NCI-H226 (cell line): ENCODE measurements at regions not wholly inside any gene's neighbourhood (a gene's known extent, or its start where the extent isn't known, plus 50 kb on each side); places are given as distances from the start of the nearest gene placed in this dataset.
A peak's percentile ranks its signal among the peaks of the same experiment; 100 is the strongest.

Experiments
- DNase-seq: peaks from one replicate; pipeline ENCODE4 v3.0.0-alpha.2; 2015

DNA sequence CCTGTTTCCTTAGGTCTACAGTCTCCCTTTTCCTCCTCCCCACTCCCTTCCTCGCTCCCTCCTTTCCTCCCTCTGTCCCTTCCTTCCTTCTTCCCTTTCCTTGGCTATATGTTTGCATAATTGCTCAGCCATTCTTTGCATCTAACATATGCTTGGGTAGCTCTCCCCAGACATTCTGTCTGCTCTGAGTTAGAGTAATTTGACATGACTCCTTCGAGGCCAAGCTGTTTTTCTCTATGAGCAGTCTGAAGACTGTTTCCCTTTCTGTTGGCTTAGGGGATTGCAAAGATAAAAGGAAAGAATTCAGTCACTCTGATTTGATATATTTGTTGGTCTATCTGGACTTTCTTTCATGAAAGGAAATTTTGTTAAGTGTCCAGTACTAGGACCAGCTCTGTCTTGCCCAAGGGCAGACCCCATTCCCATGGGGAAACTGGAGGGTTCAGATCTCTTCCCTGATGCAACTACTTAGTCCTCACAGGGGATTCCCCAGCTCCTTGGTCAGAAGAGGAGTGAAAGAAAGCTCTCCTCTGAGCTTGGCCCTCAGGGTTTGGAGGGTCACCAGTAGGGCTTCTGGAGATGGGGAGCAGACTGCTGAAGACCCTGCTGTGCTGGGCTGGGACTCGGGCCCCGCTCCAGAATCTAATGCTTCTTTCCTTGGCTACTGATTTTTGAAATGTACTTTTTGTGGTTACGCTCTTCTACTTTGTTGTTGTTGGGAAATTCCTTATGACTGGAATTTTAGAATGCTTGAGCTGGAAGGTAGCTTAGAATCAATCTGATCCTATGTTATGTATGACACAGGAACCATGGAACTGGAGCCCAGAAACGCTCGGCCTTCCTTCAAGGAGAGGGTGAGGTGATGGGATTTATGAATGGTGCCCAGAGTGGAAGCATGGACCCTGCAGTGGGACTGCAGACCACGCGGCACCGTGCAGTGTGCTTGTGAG lies 63.7 kb upstream of the SLC22A23 start:
- DNase-seq: peak; percentile 24

DNA sequence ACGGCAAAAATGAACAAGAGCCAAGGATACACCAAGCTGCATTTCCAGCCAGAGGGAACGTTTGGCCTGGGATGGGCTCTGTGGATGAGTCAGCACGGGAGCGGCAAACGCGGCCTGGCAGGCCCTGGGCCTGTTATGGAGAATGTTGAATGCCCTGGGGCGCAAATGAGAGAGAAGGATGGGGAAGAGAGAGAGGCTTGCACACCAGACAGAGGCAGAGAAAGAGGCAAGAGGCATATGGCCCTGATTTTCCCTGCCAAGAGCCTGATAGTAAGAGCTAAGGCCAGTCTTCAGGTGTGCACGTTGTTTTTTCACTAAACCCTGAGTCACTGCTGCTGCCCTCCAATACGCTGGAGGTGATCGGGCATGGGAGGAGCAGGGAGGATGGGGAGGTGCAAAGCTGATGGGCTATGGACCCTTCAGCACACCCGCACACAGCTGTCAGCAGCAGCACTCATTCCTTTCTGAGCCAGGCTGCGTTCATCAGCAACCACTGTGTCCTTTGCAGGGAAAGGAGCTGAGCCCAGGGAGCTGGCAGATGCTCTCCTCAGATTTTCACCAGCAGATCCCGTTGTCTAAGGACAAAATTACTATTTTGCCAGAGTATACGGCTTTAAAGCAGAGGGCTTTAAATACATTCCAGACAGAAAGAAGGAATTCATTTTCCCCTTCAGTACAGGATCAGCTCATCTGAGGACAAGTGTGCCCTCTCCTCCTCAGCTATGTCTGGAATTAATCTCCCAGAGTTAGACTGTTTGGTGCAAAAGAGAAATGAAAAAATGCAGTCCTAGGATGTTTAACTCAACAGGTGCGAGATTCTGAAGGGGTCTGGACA lies 61.7 kb upstream of the SLC22A23 start:
- peak; percentile 96 for DNase-seq

- DNase-seq: peak; percentile 72
Measured at GRCh38 chr6:3517350-3517749, 60.5 kb upstream of the SLC22A23 start.

- DNase-seq: no peak
Measured at GRCh38 chr6:3516092-3516491, 59.2 kb upstream of the SLC22A23 start.

GRCh38 chr6:3515669-3516068 lies 58.8 kb upstream of the SLC22A23 start:
- DNase-seq: no peak

- DNase-seq: no peak
Measured at GRCh38 chr6:3513416-3513815, 56.6 kb upstream of the SLC22A23 start.

DNA sequence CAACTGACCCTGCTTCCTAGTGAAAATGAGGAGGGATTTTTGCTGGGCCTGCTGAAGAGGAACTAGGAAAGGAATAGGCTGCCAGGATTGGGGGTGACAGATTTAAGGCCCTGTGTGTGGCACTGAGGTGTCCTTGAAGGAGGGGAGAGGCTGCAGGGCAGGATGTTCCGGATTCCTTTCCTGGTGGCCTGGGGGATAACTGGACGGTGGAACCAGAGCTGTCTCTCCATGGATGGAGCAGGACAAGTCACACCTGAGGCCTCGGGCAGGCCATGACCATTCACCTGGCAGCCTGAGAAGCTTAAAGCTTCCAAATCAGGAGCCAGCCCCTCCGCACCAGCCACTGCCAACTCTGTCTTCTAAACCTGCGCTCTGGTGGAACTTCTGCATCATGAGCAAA lies 56.0 kb upstream of the SLC22A23 start:
- no peak for DNase-seq

DNA sequence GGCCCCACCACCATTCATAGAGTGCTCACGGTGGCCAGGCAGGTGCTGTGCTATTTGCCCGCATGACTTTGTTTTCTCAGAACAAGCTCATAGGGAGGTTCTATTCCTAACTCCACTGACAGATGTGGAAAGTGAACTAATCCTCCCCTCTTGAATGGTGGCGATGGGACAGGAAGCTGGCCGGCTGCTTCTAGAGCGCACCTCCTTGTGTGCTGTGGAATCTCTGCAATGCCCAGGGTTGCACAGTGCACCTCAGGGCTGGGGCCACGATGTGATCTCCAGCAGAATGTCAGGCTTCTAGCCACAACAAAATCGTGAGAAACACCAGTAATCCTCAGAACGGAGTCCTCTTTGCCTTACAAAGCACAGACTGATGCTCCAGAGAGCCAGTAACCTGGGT lies 53.8 kb upstream of the SLC22A23 start:
- DNase-seq: no peak

DNA sequence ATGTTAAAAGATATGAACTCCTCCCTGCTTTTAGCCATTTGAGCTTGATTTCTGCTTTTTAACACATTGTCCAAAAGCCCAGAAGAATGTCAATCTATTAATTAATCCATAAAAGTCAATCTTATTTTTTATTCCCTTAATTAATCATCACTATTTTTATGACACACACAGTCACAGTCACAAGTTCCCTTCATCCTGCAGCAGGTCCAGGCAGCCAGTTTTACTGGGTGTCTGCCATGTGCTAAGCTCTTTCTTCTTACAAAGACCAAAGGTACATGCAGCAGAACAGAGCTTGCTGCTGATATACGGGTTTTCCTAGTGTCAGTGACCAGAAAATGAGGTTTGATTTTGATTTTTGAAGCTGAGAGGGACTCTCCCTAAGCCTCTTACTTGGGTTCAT lies 53.3 kb upstream of the SLC22A23 start:
- no peak for DNase-seq

DNA sequence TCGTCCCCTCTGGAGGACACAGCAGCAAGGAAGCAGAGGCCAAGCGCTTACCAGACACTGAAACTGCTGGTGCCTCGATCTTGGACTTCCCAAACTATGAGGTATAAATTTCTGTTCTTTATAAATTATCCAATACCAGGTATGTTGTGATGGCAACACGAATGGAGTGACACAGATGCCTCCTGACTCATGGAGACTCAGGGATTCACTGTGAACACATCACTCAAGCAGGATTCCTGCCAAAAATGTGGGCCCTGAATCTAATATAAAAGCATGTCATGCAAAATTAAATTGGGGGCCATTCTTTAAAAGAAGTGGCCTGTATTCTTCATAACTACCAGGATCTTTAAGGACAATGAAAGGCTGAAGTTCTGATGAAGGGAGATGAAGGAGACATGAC lies 52.5 kb upstream of the SLC22A23 start:
- peak; percentile 29 for DNase-seq

DNA sequence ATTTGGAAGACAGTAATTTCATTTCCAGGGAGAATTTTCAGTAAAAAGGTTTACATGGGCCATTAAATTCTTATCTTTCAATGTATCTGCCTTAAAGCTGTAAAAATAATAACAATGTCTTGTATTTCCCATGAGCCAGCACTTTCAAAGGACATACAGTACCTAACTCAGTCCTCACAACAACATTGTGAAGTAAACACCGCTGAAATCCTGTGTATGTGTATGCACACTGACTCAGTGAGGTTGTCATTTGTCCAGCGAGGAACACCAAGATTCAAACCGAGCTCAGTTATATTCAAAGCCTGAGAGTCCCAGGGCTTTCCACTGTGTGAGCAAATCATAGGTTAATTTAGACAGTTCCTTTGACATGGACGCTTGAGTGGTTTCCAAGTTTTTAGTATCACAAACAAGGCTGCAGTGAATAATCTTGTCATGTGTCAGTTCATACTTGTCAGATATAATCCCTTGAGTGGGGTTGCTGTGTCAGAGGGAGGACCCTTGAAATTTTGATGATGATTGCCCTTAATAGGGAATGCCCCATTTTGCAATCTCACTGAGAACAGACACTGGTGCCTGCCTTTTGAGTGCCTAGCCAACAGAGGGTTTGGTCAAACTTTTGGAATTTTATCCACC lies 50.0 kb upstream of the SLC22A23 start:
- DNase-seq: no peak
